Activated T-cell treated with anti-CD3 and anti-CD28 coated beads, Interleukin-2, amount 50 U/mL, for 48 hours (primary cell): ENCODE measurements at regions not wholly inside any gene's neighbourhood (a gene's known extent, or its start where the extent isn't known, plus 50 kb on each side); places are given as distances from the start of the nearest gene placed in this dataset.
"Not testable (repeated sequence)": the region's sequence is repeated elsewhere in the genome, so short reads cannot be mapped to it uniquely, and the experiment has no call there.

Experiments used
- DNase-seq, 2 experiments: peaks; one replicate each; pipeline ENCODE4 v3.0.0-alpha.2; 2020

DNA sequence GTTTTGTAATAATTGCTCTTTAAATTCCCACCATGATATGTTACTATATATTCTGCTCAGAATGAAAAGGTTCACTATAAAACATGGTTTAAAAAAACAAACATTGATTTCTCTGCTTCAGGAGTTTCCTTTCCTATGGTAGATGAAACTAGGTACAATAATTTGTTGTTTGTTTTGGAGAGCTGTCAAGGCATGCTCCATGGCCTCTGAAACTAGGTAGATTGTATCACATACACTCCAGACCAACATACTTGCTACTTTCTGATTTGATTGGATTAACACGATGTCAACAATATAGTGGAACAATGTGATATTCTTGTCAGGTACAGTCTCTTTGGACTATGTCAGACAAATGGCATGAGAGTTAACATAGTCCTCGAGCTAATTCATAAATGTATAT is 452.7 kb upstream of the CDH9 start:
- no peak for DNase-seq

- DNase-seq = no peak
Measured at GRCh38 chr5:27489701-27490100, 451.3 kb upstream of the CDH9 start.

GRCh38 chr5:27482663-27483062 is 444.3 kb upstream of the CDH9 start:
- DNase-seq = no peak

DNA sequence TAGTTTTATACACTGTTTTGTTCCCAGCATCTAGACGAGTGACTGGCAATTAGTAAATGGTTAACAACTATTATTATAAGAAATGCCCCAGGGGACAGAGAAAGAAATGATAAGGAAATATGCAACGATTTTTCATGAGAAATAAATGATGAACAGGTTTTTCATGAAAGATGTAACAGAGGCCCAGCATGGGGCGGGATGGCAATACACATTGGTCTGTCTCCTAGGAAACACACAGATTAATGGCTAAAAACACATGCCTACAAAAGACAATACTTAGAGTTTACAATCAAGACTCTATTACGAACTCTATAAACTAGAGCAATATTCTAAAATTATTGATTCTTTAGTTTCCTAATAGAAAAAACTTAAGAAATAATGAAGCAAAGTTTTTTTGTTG is 441.5 kb upstream of the CDH9 start:
- DNase-seq = no peak

GRCh38 chr5:27477550-27477949 is 439.2 kb upstream of the CDH9 start:
- no peak for DNase-seq

- DNase-seq = no peak
Measured at GRCh38 chr5:27476356-27476988, 438.1 kb upstream of the CDH9 start.

- no peak for DNase-seq
Measured at GRCh38 chr5:27475063-27475462, 436.7 kb upstream of the CDH9 start.

GRCh38 chr5:27474395-27474794 is 436.0 kb upstream of the CDH9 start:
- no peak for DNase-seq

DNA sequence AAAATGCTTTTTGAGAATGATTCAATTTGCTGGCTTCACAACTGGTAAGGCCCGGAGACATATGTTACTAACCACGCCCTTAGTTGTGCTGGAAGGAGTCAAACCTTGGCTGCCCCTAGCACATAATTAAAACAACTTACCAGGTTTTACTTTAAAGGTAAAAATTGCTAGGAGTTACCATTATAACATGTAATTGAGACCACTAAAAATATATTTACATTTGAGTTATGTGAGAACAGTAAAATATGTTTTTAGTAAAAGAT is 435.6 kb upstream of the CDH9 start:
- no peak for DNase-seq

DNA sequence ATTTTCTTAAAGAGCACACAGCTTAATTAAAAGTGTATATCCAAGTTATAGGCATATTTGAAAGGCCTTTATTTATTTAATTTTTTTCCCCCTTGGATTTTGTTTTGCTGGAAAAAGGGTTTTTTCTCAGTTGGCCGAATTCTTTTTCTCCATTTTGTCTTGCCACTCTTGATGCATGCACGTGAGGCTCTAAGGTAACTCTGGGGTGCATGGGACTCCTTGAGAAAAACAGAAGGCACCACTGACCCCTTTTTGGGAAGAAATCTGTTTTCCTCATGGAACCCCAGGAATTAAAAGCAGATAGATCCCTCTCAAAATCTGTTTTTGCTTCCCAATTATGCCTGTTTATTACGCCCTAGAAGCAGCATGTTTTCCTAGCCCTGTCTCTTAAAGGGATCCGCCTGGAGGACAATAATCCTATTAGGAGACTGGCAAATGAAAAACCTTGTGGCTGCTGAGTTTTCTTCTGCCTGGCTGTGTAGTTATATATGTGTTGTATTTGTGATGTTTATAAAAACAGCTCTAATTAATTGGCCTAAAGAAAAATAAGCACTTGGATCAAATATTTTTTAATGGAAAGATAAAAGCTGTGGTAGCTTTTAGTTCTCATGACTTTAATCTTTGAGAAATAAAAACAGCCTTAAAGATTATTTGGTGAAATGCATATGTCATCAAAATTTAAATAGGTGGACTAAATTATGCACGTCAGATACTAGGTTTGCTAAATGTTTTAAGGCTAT is 435.1 kb upstream of the CDH9 start:
- DNase-seq = no peak

- no peak for DNase-seq
Measured at GRCh38 chr5:27472871-27473270, 434.5 kb upstream of the CDH9 start.

DNA sequence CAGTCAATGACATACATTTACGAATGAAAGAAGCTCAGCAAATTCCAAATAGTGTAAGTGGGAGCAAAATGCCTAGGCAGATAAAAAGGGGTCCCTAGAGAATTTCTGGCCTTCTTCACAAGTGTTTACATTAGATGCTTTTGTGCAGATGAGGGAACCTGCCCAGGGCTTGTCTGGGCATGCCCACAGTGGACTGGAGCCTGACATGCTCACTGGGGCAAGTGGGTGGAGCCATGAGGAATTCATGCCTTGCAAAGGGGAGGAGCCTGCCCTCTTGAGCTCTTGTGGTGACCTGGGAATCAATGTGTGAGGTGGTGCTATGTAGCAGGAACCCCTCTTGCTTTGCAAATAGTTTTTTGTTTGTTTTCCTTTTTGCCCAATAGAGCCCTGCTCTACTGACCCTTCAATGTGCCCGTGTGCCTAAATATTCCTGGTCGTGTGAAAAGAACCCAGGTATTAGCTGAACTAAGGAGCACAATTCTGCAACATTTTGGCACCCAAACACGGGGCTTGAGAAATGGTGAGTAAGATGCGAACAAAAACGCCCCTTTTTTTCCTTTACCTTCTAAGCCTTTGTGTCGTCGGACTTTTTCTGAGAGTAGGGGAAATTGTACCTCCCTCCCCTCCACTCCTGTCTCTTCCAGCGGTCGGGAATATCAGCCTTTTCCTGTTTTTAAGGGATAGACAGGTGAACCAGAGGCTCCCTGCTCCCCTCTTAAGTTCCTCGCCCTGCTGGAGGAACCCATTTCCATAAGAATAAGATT is 433.8 kb upstream of the CDH9 start:
- no peak for DNase-seq

GRCh38 chr5:27466959-27467358 is 428.6 kb upstream of the CDH9 start:
- no peak for DNase-seq

GRCh38 chr5:27465140-27465539 is 426.8 kb upstream of the CDH9 start:
- DNase-seq = no peak

DNA sequence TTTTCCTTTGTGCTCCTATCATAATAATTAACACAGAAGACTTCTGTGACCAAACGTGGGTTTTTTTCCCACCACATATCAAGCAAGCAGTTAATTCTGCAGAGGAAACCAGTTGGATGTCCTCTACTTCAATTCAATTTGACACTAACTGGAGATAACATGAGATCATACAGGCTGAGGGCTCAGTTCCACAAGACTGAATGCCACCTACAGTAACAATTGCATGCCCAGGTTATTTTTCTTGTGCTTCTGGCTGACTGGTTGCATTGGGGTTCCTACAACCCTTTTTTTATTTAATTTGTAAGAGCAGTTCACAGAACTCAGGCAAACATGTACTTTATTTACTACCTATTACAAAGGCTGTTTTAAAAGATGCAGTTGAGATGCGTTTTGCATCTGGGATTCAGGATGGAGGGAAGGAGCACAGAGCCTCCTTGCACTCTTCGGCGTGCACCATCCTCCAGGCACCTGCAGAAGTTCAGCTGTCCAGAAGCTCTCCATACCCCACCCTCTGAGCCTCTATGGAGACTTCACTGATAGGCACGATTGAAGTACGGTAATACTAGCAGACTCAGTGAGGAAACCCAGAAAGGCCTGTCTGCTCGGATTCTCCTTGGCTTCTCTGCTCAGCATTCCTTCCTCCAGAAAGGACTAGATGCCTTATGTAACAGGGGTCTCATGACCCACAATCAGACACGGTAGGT is 425.2 kb upstream of the CDH9 start:
- DNase-seq = no peak

- no peak for DNase-seq
Measured at GRCh38 chr5:27462936-27463335, 424.6 kb upstream of the CDH9 start.

- DNase-seq = no peak
Measured at GRCh38 chr5:27458287-27458686, 419.9 kb upstream of the CDH9 start.

DNA sequence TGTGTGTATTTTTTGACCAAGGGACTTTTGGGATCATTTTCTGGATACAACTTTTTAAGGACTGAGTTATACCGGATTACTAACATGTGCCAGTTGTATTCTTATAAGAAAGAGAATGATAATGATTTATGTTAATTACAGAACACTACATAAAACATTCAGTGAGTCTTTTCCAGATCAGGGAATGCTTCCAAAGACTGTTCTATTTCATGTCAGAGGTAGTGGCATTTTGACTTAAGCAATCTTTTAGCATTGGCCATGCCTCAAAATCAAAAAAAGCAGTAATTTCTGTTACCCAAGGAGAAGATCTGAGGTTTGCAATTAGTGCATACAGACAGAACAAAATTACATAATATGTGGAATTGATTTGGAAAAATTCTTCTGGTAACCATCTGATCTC is 413.0 kb upstream of the CDH9 start:
- no peak for DNase-seq

- no peak for DNase-seq
Measured at GRCh38 chr5:27450607-27451006, 412.2 kb upstream of the CDH9 start.

GRCh38 chr5:27439383-27439782 is 401.0 kb upstream of the CDH9 start:
- DNase-seq = not testable (repeated sequence)

DNA sequence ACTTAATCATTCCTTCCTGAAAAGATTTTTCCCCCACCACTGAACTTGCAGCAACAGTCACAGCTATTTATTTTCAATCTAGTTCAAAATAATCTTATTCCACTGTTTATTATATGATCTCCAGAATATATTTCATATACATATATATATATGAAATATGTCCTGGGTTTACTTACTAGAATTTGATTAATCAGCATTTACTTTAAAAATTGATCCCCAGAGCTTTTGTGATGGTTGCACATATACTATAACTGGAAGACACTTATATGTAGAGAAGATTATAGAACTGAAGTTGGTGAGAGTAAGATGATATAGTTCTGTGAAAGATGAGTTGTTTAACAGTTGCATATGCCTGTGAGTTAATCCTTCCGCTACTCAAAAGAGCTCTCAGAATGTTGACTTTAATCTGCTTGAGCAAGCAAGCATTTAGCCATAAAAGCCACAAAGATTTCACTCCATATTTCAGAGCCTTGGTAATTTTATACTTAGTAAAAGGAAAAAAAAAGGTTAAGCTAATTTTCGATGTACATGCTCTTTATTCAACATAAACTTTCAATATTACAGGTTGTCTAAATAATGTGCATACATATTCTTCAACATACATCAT is 399.3 kb upstream of the CDH9 start:
- no peak for DNase-seq

DNA sequence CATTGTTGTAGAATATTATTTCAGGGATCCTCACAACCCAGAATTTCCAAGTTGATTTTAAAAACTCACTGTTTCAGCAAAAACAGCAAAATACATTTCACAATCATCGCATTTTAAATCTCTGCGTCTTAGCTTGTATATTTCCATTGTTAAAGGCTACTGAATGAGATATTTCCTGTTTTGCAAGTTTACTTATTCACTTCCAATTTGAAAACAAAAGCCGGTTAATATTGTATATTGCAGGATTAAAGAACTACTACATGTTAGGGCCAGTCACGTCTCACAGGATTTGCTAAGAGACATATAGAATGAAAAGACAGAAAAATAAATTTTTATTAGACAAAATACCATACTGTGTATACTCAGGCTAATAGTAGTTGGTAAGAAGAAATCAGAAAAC is 395.9 kb upstream of the CDH9 start:
- DNase-seq = no peak

GRCh38 chr5:27414099-27414498 is 375.7 kb upstream of the CDH9 start:
- no peak for DNase-seq
